BJ (cell line): ENCODE measurements at regions not wholly inside any gene's neighbourhood (a gene's known extent, or its start where the extent isn't known, plus 50 kb on each side); places are given as distances from the start of the nearest gene placed in this dataset.
"Not testable (repeated sequence)": the region's sequence is repeated elsewhere in the genome, so short reads cannot be mapped to it uniquely, and the experiment has no call there.

ENCODE experiments used
- CTCF ChIA-PET: fragments of 350-600 bp; formaldehyde crosslinking; extraction: SDS; loops from one replicate; lab custom pipeline; 2021; ENCODE audit warnings: antibody characterized with exemption, inconsistent platforms; lab: Yijun Ruan, JAX
- POLR2A ChIA-PET: fragments of 300-600 bp; sonication (Branson Sonifier 250); formaldehyde crosslinking; extraction: SDS; loops from one replicate; lab custom pipeline; 2021; ENCODE audit warnings: antibody characterized with exemption; lab: Charles Lee
- DNase-seq: peaks from one replicate; pipeline ENCODE4 v3.0.0-alpha.2; 2011; ENCODE audit warnings: low read depth
- H3K27me3 ChIP-seq: 2 replicates; pipeline ENCODE4 v1.6.0; 2011; ENCODE audit warnings: low read length; ENCODE audit not compliant: control insufficient read depth, insufficient read depth
- H3K36me3 ChIP-seq: 2 replicates; pipeline ENCODE4 v1.5.1; 2011; ENCODE audit warnings: low read length; ENCODE audit not compliant: control insufficient read depth, insufficient read depth
- H3K4me3 ChIP-seq: 2 replicates; pipeline ENCODE4 v1.5.1; 2011; ENCODE audit warnings: low read depth, mild to moderate bottlenecking, control low read depth, low read length
- CTCF ChIP-seq: IDR thresholded peaks from 2 replicates; pipeline ENCODE4 v1.5.1; 2011; ENCODE audit warnings: low read depth, mild to moderate bottlenecking, control low read depth, inconsistent platforms, low read length, moderate library complexity; ENCODE audit not compliant: insufficient read depth

DNA sequence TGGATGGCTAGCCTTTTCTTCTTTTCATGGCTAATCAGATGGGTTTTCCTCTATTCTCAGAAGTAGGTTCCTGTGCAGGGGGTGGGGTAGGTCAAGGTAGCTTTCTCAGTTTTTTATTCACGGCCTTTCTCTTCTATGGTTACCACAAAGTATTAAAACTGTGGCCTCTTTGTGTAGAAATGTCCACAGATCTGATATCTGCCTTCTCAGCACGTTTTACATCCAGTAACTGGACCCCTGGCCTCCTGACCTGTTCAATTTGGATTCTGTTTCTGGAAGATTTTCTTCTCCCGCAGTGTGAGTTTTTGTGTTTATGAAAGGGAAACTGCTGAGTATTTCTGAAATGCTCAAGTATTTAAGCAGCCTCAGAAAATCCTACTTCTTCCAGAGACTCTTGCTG lies 688.5 kb downstream of the RAPGEF2 start:
- POLR2A ChIA-PET, result no interaction called here
- Histone ChIP-seq H3K36me3 (no peaks in the 10 kb centered on the region), H3K4me3 (no peak overlapping the region), H3K27me3 (no peaks in the 10 kb centered on the region)
- DNase-seq, result no peak
- CTCF ChIA-PET, result no interaction called here
- no peak for TF ChIP-seq CTCF

GRCh38 chr4:159804592-159804991 lies 701.7 kb downstream of the RAPGEF2 start:
- DNase-seq, H3K4me3 ChIP-seq, H3K36me3 ChIP-seq, H3K27me3 ChIP-seq, CTCF ChIA-PET, POLR2A ChIA-PET: not testable (repeated sequence)

DNA sequence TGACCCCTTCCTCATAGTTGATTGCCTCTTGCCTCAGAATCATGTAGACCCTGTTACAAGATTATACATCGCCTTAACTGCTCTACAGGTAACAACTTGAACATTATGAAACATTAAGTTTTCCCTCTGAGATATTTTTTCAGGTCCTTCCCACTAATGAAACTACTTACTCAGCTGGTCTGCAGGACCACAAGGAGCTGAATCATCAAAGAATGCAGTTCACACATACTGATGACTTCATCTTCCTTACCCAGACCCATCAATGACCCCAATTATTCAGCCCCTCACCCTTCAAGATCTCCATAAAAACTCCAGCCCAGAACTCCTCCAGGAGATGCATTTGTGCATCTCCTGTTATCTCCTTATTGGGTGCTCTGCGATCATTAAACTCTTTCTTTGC lies 720.9 kb downstream of the RAPGEF2 start:
- ChIA-PET CTCF (interaction anchor here (1.0 kb wide), 1 partner anchor 13 kb away, joined by 3 read pairs; no protein-coding TSS in a partner anchor), POLR2A (no interaction called here)
- TF ChIP-seq CTCF, result no peak
- H3K27me3 ChIP-seq, result no peaks in the 10 kb centered on the region
- DNase-seq, result no peak
- no peak overlapping the region for H3K4me3 ChIP-seq
- no peaks in the 10 kb centered on the region for H3K36me3 ChIP-seq

GRCh38 chr4:159828687-159829086 lies 725.8 kb downstream of the RAPGEF2 start:
- Histone ChIP-seq H3K36me3 (no peaks in the 10 kb centered on the region), H3K4me3 (no peak overlapping the region), H3K27me3 (no peaks in the 10 kb centered on the region)
- TF ChIP-seq CTCF, result no peak
- CTCF ChIA-PET, result no interaction called here
- POLR2A ChIA-PET, result no interaction called here
- DNase-seq, result no peak

DNA sequence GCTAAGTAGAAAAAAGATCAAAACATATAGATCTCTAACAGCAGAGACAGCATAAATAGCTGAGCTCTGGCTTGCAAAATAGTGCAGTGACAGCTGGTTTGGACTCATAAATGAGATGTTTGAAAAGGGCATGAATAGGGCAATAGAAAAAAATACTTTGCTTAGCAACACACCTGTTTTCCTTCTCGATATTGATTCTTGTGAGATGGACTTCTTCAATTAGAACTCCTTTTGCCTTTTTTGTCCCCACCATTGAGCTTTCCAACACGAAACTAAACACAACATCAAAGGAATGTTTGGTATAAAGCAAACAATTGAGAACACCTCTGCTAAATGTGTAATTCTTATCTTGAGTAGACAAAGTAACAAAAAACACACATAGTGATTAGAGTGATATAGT lies 726.3 kb downstream of the RAPGEF2 start:
- CTCF ChIA-PET, result no interaction called here
- no peak overlapping the region for H3K4me3 ChIP-seq
- POLR2A ChIA-PET, result no interaction called here
- no peak for TF ChIP-seq CTCF
- DNase-seq, result no peak
- no peaks in the 10 kb centered on the region for H3K27me3 ChIP-seq
- no peaks in the 10 kb centered on the region for H3K36me3 ChIP-seq

DNA sequence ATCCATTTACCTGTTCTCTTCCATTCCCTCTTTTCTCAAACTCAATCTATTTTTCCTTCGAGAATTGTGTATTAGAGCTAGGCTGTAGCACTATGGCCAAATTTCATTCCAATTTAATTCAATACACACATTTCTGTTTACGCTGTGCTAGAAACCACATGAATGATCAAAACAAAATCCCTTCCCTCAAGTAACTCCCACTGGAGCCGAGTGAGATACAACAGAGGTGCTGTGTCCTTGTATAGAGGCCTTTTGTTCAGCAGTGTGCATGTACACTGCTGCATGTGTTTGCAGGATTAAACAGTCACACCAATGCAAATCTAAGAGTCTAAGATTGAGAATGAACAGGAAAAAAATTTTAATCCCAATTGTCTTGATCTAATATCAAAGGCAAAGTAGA lies 734.2 kb downstream of the RAPGEF2 start:
- no peaks in the 10 kb centered on the region for H3K36me3 ChIP-seq
- CTCF ChIA-PET, result interaction anchor here (1.4 kb wide), 1 partner anchor 14 kb away, joined by 3 read pairs; no protein-coding TSS in a partner anchor

More for the DNA sequence above, 734.2 kb downstream of the RAPGEF2 start:
- POLR2A ChIA-PET, result no interaction called here
- Histone ChIP-seq H3K4me3 (no peak overlapping the region), H3K27me3 (no peaks in the 10 kb centered on the region)
- DNase-seq, result no peak
- no peak for TF ChIP-seq CTCF
